K562 (cell line): ENCODE measurements at regions not wholly inside any gene's neighbourhood (a gene's known extent, or its start where the extent isn't known, plus 50 kb on each side); places are given as distances from the start of the nearest gene placed in this dataset.

Experiments used
- CHD2 ChIP-seq: IDR thresholded peaks from 2 replicates; pipeline ENCODE4 v1.6.1; 2011; ENCODE audit warnings: low read depth, low read length
- ETV5 ChIP-seq: sonication (generic); formaldehyde crosslinking; IDR thresholded peaks from 2 replicates; pipeline ENCODE4 v1.4.0; 2020; ENCODE audit warnings: low read depth, mild to moderate bottlenecking, missing genetic modification reagents
- FOXA1 ChIP-seq: fragments of 450-650 bp; IDR thresholded peaks from 2 replicates; pipeline ENCODE4 v1.6.1; 2016; ENCODE audit warnings: mild to moderate bottlenecking, borderline replicate concordance
- GABPB1 ChIP-seq: sonication (generic); formaldehyde crosslinking; IDR thresholded peaks from 2 replicates; pipeline ENCODE4 v1.8.0; 2022; ENCODE audit warnings: mild to moderate bottlenecking, missing genetic modification reagents
- POLR2AphosphoS5 ChIP-seq: IDR thresholded peaks from 2 replicates; pipeline ENCODE4 v1.6.1; 2011; ENCODE audit warnings: mild to moderate bottlenecking, low read depth, low read length, moderate library complexity; ENCODE audit not compliant: control insufficient read depth, insufficient read depth
- SMAD3 ChIP-seq: fragments of 450-650 bp; formaldehyde crosslinking; conservative IDR thresholded peaks from 2 replicates; pipeline ENCODE4 v1.4.0; 2020; ENCODE audit warnings: mild to moderate bottlenecking

GRCh38 chr4:124525524-124525923 lies 187.0 kb downstream of the ANKRD50 start:
- TF ChIP-seq FOXA1 (no peak), GABPB1 (CRISPR knock-in tag) (no peak), CHD2 (no peak), SMAD3 (CRISPR knock-in tag) (no peak), ETV5 (CRISPR knock-in tag) (no peak), POLR2AphosphoS5 (no peak)
